BLaER1 (cell line): ENCODE measurements at regions not wholly inside any gene's neighbourhood (a gene's known extent, or its start where the extent isn't known, plus 50 kb on each side); places are given as distances from the start of the nearest gene placed in this dataset.
A peak's percentile ranks its signal among the peaks of the same experiment; 100 is the strongest.

Source experiments
- H3K27ac ChIP-seq: shearing (Covaris generic); formaldehyde crosslinking; 2 replicates; pipeline ENCODE4 v1.8.1; 2022
- H3K27me3 ChIP-seq: shearing (Covaris generic); formaldehyde crosslinking; 2 replicates; pipeline ENCODE4 v1.8.1; 2022
- H3K36me3 ChIP-seq: shearing (Covaris generic); formaldehyde crosslinking; 2 replicates; pipeline ENCODE4 v1.8.1; 2022
- H3K4me1 ChIP-seq: shearing (Covaris generic); formaldehyde crosslinking; 2 replicates; pipeline ENCODE4 v1.8.1; 2022
- H3K4me2 ChIP-seq: shearing (Covaris generic); formaldehyde crosslinking; 2 replicates; pipeline ENCODE4 v1.8.1; 2022
- H3K4me3 ChIP-seq: shearing (Covaris generic); formaldehyde crosslinking; 2 replicates; pipeline ENCODE4 v1.8.1; 2022
- H3K9ac ChIP-seq: shearing (Covaris generic); formaldehyde crosslinking; 2 replicates; pipeline ENCODE4 v1.8.1; 2022
- H3K9me3 ChIP-seq: shearing (Covaris generic); formaldehyde crosslinking; 2 replicates; pipeline ENCODE4 v1.8.1; 2022
- H4K20me1 ChIP-seq: shearing (Covaris generic); formaldehyde crosslinking; 2 replicates; pipeline ENCODE4 v1.8.1; 2022
- Cebpa-rat ChIP-seq: shearing (Covaris generic); IDR thresholded peaks from 2 replicates; pipeline ENCODE4 v1.8.1; 2022

DNA sequence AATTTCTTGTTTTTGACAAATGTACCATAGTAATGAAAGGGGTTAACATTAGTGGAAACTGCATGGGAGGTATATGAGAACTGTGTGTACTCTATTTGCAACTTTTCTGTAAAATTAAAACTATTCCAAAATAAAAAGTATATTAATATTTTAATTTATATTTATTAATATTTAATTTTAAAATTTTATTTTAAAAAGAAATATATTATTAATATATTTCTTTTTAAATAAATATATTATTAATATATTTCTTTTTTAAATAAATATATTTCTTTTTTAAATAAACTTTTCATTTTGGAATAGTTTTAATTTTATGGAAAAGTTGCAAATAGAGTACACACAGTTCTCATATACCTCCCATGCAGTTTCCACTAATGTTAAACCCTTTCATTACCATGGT, 101.1 kb upstream of the SLC7A1 start:
- H3K9me3 ChIP-seq: no peaks in the 10 kb centered on the region
- no peak overlapping the region for H3K27ac ChIP-seq
- H3K4me1 ChIP-seq: no peaks in the 10 kb centered on the region
- no peak overlapping the region for H3K4me3 ChIP-seq
- no peak overlapping the region for H3K4me2 ChIP-seq
- H3K9ac ChIP-seq: no peak overlapping the region
- no peaks in the 10 kb centered on the region for H3K27me3 ChIP-seq
- no peaks in the 10 kb centered on the region for H4K20me1 ChIP-seq
- H3K36me3 ChIP-seq: no peaks in the 10 kb centered on the region
- no peak for TF ChIP-seq Cebpa-rat

DNA sequence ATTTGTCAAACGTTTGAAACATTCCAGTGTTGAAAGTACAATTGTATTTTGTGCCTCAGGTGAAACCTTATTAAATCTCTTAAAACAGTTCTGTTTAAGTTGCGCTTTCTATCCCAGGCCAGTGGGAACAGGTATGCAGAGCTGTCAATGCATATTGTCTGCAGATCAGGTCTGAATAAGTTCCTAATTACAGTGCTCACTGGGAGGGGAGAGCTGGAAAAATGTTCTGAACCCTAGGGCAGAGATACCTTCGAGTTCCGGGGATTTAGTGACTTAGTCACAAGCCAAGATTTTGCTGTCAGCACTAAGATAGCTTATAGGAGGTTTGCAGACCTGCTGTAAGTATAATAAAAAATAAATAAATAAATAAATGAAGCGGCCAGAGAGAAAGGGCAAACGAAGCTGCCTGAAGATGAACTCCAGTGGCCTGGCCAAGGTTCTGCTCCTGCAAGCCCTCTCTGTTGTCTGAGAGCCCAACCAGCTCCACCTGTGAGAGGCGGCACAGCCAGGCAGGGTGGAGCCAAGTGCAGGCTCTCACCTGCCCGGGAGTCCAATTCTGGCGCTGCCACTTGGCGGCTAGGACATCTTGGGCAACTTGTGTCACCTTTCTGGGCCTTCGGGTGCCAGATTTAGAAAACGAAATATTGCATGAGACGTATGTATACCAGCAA, 97.9 kb upstream of the SLC7A1 start:
- Histone ChIP-seq H3K27me3 (no peaks in the 10 kb centered on the region), H3K36me3 (no peaks in the 10 kb centered on the region), H3K4me1 (no peaks in the 10 kb centered on the region), H3K4me2 (no peak overlapping the region), H3K4me3 (no peak overlapping the region), H3K27ac (no peak overlapping the region), H3K9ac (no peak overlapping the region), H3K9me3 (no peaks in the 10 kb centered on the region), H4K20me1 (no peaks in the 10 kb centered on the region)
- TF ChIP-seq Cebpa-rat: no peak

DNA sequence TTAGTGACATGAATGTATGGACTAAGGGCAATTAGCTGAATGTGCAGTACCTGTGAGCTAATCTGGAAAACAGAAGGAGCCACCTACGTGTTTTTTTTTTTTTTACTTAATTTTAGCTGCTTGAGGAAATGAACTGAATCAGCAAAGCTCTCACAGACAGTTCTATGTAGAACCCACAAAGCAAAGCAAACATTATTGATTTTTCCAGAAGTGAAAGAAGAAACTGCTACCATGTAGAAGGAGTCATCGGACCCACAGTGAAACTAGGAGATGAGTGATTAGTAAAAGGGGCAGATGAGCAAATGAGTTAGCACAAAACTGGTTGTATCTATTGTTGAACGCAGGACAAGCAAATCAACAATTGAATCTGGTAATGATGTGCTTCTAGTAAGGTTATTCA, 94.1 kb upstream of the SLC7A1 start:
- H3K27ac ChIP-seq: no peak overlapping the region
- H3K4me3 ChIP-seq: no peak overlapping the region
- no peaks in the 10 kb centered on the region for H3K27me3 ChIP-seq
- no peaks in the 10 kb centered on the region for H4K20me1 ChIP-seq
- no peaks in the 10 kb centered on the region for H3K36me3 ChIP-seq
- no peak overlapping the region for H3K4me2 ChIP-seq
- no peaks in the 10 kb centered on the region for H3K4me1 ChIP-seq
- no peak for TF ChIP-seq Cebpa-rat
- H3K9me3 ChIP-seq: no peaks in the 10 kb centered on the region
- no peak overlapping the region for H3K9ac ChIP-seq

- Histone ChIP-seq H3K4me1 (no peaks in the 10 kb centered on the region), H3K27ac (no peak overlapping the region), H3K9me3 (no peaks in the 10 kb centered on the region), H3K27me3 (no peaks in the 10 kb centered on the region), H4K20me1 (no peaks in the 10 kb centered on the region), H3K4me2 (no peak overlapping the region), H3K4me3 (no peak overlapping the region), H3K9ac (no peak overlapping the region), H3K36me3 (no peaks in the 10 kb centered on the region)
- no peak for TF ChIP-seq Cebpa-rat
Observed at GRCh38 chr13:29688193-29688592, 92.7 kb upstream of the SLC7A1 start.

DNA sequence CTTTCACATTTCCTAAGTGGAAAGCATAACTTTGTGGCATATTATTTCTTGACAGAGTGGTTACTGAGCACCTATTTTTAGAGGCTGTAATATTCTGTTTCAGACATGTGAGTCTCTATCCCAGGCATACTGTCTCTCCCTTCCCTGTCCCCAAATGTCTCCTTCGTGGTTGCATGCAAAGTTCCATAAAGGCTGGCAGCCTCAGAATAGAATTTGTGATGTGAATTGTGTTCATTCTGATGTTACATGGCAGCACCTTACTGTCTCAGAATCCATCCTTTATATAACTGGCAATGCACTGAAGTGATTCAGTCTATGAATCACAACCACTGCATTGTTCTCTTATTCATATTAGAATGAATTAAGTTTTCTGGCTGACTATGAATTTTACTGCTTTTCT, 89.0 kb upstream of the SLC7A1 start:
- H3K27me3 ChIP-seq: no peaks in the 10 kb centered on the region
- H3K4me3 ChIP-seq: no peak overlapping the region
- no peak overlapping the region for H3K27ac ChIP-seq
- H3K9ac ChIP-seq: no peak overlapping the region
- H3K36me3 ChIP-seq: no peaks in the 10 kb centered on the region
- no peaks in the 10 kb centered on the region for H4K20me1 ChIP-seq
- TF ChIP-seq Cebpa-rat: no peak
- H3K4me1 ChIP-seq: peaks cover 8% of the 10 kb centered on the region
- no peak overlapping the region for H3K4me2 ChIP-seq
- no peaks in the 10 kb centered on the region for H3K9me3 ChIP-seq

DNA sequence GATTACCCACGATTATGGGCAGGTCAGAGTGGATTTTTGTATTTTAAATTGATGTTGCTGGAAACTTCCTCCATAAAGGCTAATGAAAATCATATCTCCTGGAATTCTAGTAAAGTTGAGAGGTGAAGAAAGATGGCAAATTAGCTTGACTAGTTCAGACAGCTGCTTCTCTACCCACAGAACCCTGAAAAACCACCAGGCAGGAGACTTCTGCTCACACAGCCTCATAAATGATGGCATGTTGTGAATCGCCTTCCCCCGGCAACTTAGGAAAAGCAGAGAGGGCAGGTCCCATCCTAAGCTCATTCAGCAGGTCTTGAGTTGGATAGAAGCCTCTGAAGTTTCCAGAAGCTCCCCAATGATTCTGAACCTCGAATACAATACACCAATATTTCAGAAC, 87.6 kb upstream of the SLC7A1 start:
- H4K20me1 ChIP-seq: no peaks in the 10 kb centered on the region
- no peaks in the 10 kb centered on the region for H3K9me3 ChIP-seq
- no peak overlapping the region for H3K4me3 ChIP-seq
- TF ChIP-seq Cebpa-rat: no peak
- no peaks in the 10 kb centered on the region for H3K36me3 ChIP-seq
- H3K27me3 ChIP-seq: no peaks in the 10 kb centered on the region
- no peak overlapping the region for H3K9ac ChIP-seq
- no peak overlapping the region for H3K4me2 ChIP-seq
- peaks cover 8% of the 10 kb centered on the region for H3K4me1 ChIP-seq
- H3K27ac ChIP-seq: no peak overlapping the region

GRCh38 chr13:29681864-29682263, 86.4 kb upstream of the SLC7A1 start:
- no peak for TF ChIP-seq Cebpa-rat
- H3K4me3 ChIP-seq: no peak overlapping the region
- peaks cover 8% of the 10 kb centered on the region for H3K4me1 ChIP-seq
- no peaks in the 10 kb centered on the region for H3K36me3 ChIP-seq
- H3K4me2 ChIP-seq: 0 out of 2 replicates have a peak overlapping the region, but pooled peaks have one; percentile 26
- no peaks in the 10 kb centered on the region for H4K20me1 ChIP-seq
- no peak overlapping the region for H3K9ac ChIP-seq
- H3K27ac ChIP-seq: no peak overlapping the region
- H3K27me3 ChIP-seq: no peaks in the 10 kb centered on the region
- H3K9me3 ChIP-seq: no peaks in the 10 kb centered on the region

DNA sequence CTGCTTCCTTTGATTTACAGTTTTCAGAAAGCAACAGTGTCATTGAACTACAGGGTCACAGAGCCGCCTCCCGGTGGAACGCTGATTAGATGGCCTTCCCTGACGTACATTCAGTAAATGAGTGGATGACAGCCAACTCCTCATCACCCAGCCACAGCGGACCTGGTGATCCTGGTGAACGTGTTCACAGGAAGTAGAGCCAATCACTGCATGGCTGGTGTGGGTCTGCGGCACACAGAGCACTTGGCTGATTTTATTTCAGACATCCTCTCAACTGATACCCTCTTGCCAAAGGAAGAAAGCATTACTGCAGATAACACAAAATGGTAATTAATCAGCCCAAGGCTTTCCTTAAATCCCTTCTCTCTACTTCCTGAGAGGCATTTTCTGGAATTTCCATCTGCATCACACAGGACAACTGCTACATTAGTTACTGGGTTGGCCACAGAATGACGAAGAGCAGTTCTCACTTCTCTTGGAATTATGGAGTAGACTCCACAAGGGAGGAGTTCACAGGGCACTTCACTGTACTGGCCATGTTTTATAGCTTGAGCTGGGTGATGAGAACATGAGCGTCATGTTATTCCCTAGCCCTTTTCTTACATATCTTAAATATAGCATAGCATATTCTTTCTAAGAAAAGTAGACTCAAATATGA, 84.0 kb upstream of the SLC7A1 start:
- Histone ChIP-seq H3K27me3 (no peaks in the 10 kb centered on the region), H3K4me3 (no peak overlapping the region), H4K20me1 (no peaks in the 10 kb centered on the region), H3K27ac (no peak overlapping the region), H3K4me2 (no peak overlapping the region), H3K4me1 (peaks cover 8% of the 10 kb centered on the region), H3K9me3 (no peaks in the 10 kb centered on the region), H3K9ac (no peak overlapping the region), H3K36me3 (no peaks in the 10 kb centered on the region)
- no peak for TF ChIP-seq Cebpa-rat

DNA sequence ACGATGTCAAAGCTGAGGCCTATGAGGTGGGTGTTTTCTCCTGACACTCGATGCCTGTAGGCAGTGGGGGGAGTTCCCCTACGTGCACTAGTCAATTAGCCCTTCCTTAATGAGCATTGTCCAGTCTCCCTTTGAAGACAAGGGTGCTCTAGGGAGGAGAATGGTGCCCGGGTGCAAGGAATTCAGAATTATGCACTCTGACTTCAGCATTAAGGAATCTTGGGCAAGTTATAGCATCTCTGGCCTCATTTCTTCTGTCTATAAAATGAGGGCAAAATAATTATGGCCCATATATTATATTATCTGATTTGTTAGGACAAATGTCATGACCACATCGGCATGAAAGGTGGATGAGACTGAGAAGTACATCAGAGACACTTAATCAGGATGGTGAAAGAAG, 82.1 kb upstream of the SLC7A1 start:
- TF ChIP-seq Cebpa-rat: no peak
- Histone ChIP-seq H4K20me1 (no peaks in the 10 kb centered on the region), H3K4me2 (no peak overlapping the region), H3K27ac (no peak overlapping the region), H3K4me1 (peaks cover 8% of the 10 kb centered on the region), H3K27me3 (no peaks in the 10 kb centered on the region), H3K9ac (no peak overlapping the region), H3K4me3 (no peak overlapping the region), H3K9me3 (no peaks in the 10 kb centered on the region), H3K36me3 (no peaks in the 10 kb centered on the region)

DNA sequence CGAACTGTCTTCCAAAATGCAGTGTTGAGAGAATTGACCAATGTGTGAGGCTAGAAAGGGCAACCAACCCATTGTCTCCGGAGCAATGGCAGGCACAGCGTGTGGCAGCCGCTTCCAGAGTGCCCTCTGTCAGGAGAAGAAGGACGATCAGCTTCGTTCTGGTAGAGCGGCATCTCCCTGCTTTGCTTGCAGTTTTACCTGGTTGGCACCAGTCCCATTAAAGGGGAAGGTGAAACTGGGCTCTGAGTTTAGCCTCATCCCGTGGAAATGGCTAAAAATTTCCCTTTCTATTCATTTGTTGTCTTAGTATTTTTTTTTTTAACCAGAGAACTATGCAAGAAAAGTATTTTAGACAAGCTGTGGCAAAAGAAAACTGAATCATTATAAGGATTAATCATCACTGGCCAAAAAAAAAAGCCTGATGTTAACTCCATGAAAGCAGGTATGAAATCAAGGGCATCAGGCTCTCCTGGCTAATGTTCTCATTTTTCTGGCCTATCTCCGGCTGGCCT, 81.5 kb upstream of the SLC7A1 start:
- H3K4me2 ChIP-seq: no peak overlapping the region
- H3K27me3 ChIP-seq: no peaks in the 10 kb centered on the region
- H3K9me3 ChIP-seq: no peaks in the 10 kb centered on the region
- H3K27ac ChIP-seq: no peak overlapping the region
- H3K4me3 ChIP-seq: no peak overlapping the region
- H3K36me3 ChIP-seq: no peaks in the 10 kb centered on the region
- no peaks in the 10 kb centered on the region for H4K20me1 ChIP-seq
- TF ChIP-seq Cebpa-rat: no peak
- H3K4me1 ChIP-seq: peaks cover 6% of the 10 kb centered on the region
- H3K9ac ChIP-seq: no peak overlapping the region
